GM18867 (cell line): ENCODE measurements at regions not wholly inside any gene's neighbourhood (a gene's known extent, or its start where the extent isn't known, plus 50 kb on each side); places are given as distances from the start of the nearest gene placed in this dataset.

Experiments used
- ATAC-seq: cut with Tn5 transposase; IDR thresholded peaks from one replicate; pipeline ENCODE4 v1.9.1; 2021; ENCODE audit warnings: mild to moderate bottlenecking, moderate library complexity; ENCODE audit not compliant: unreplicated experiment

GRCh38 chr16:80309178-80309577 is 231.6 kb upstream of the DYNLRB2 start:
- ATAC-seq: no peak

- ATAC-seq: no peak
Observed at GRCh38 chr16:80305410-80305809, 235.4 kb upstream of the DYNLRB2 start.

GRCh38 chr16:80303691-80304090 is 237.1 kb upstream of the DYNLRB2 start:
- no peak for ATAC-seq

- no peak for ATAC-seq
Observed at GRCh38 chr16:80300876-80301275, 239.9 kb upstream of the DYNLRB2 start.

- ATAC-seq: no peak
Observed at GRCh38 chr16:80300456-80300855, 240.3 kb upstream of the DYNLRB2 start.

- no peak for ATAC-seq
Observed at GRCh38 chr16:80299416-80299815, 241.4 kb upstream of the DYNLRB2 start.

GRCh38 chr16:80298676-80299075 is 242.1 kb upstream of the DYNLRB2 start:
- ATAC-seq: no peak

GRCh38 chr16:80296034-80296433 is 244.8 kb upstream of the DYNLRB2 start:
- ATAC-seq: no peak

GRCh38 chr16:80294172-80294571 is 246.6 kb upstream of the DYNLRB2 start:
- no peak for ATAC-seq

GRCh38 chr16:80288616-80289015 is 252.2 kb upstream of the DYNLRB2 start:
- no peak for ATAC-seq

GRCh38 chr16:80287674-80288073 is 253.1 kb upstream of the DYNLRB2 start:
- no peak for ATAC-seq

GRCh38 chr16:80285104-80285503 is 255.7 kb upstream of the DYNLRB2 start:
- ATAC-seq: no peak

GRCh38 chr16:80283466-80284392 is 257.1 kb upstream of the DYNLRB2 start:
- ATAC-seq: no peak

- no peak for ATAC-seq
Observed at GRCh38 chr16:80280557-80280956, 260.2 kb upstream of the DYNLRB2 start.

GRCh38 chr16:80279656-80280055 is 261.1 kb upstream of the DYNLRB2 start:
- no peak for ATAC-seq

GRCh38 chr16:80277182-80277581 is 263.6 kb upstream of the DYNLRB2 start:
- ATAC-seq: no peak

GRCh38 chr16:80274576-80275191 is 266.1 kb upstream of the DYNLRB2 start:
- no peak for ATAC-seq

- ATAC-seq: no peak
Observed at GRCh38 chr16:80273635-80274538, 266.9 kb upstream of the DYNLRB2 start.

GRCh38 chr16:80265624-80266306 is 275.0 kb upstream of the DYNLRB2 start:
- ATAC-seq: no peak

GRCh38 chr16:80263848-80264694 is 276.7 kb upstream of the DYNLRB2 start:
- no peak for ATAC-seq
